H1 (cell line): ENCODE measurements at regions not wholly inside any gene's neighbourhood (a gene's known extent, or its start where the extent isn't known, plus 50 kb on each side); places are given as distances from the start of the nearest gene placed in this dataset.

Source experiments
- CTCF ChIA-PET: fragments of 300-600 bp; sonication (Branson Sonifier 250); formaldehyde crosslinking; loops from one replicate; lab custom pipeline; 2021; ENCODE audit not compliant: partially characterized antibody; lab: Charles Lee
- POLR2A ChIA-PET: fragments of 300-600 bp; sonication (Branson Sonifier 250); formaldehyde crosslinking; loops from one replicate; lab custom pipeline; 2021; ENCODE audit warnings: inconsistent platforms; ENCODE audit not compliant: partially characterized antibody; lab: Charles Lee
- DNase-seq, 2 experiments: peaks; one replicate each; pipeline versions ENCODE4 v3.0.0 to v3.0.0-alpha.2; 2010 to 2022; ENCODE audit warnings: low spot score in 2 of 2, low read depth in 1 of 2, mixed read lengths in 1 of 2
- FAIRE-seq: peaks from 2 replicates; lab custom pipeline; 2011; peaks lifted over from hg19 to GRCh38; lab: Jason Lieb, UNC
- H2AFZ ChIP-seq: 2 replicates; pipeline ENCODE4 v1.8.1; 2012; ENCODE audit warnings: low read length, inconsistent platforms
- H2AK5ac ChIP-seq: 2 replicates; pipeline ENCODE4 v1.6.1; 2013; ENCODE audit warnings: low read depth, low read length
- H2BK120ac ChIP-seq: replicated peaks from 2 replicates; pipeline ENCODE3; 2013; ENCODE audit warnings: low read depth, low read length, inconsistent platforms
- H2BK12ac ChIP-seq: 2 replicates; pipeline ENCODE4 v1.6.1; 2013; ENCODE audit warnings: low read depth, low read length
- H2BK15ac ChIP-seq: 2 replicates; pipeline ENCODE4 v1.6.1; 2013; ENCODE audit warnings: low read length
- H2BK20ac ChIP-seq: 2 replicates; pipeline ENCODE4 v1.6.1; 2013; ENCODE audit warnings: low read length
- H2BK5ac ChIP-seq: 2 replicates; pipeline ENCODE4 v1.6.1; 2013; ENCODE audit warnings: low read depth, low read length
- H3K14ac ChIP-seq: 2 replicates; pipeline ENCODE4 v1.6.1; 2013; ENCODE audit warnings: inconsistent platforms; ENCODE audit not compliant: insufficient read length
- H3K18ac ChIP-seq: 2 replicates; pipeline ENCODE4 v1.6.1; 2013; ENCODE audit warnings: low read length; ENCODE audit errors: extremely low read depth
- H3K23ac ChIP-seq: 2 replicates; pipeline ENCODE4 v1.6.1; 2013; ENCODE audit warnings: inconsistent platforms; ENCODE audit not compliant: insufficient read length
- H3K23me2 ChIP-seq: 2 replicates; pipeline ENCODE4 v1.6.1; 2013; ENCODE audit warnings: low read depth, low read length
- H3K27ac ChIP-seq: 2 replicates; pipeline ENCODE4 v1.6.1; 2011; ENCODE audit warnings: low read depth, low read length, inconsistent platforms
- H3K27me3 ChIP-seq, 4 experiments: replicated peaks in 1 of 4; 1 replicate in 1 of 4; 2 replicates in 3 of 4; pipeline versions ENCODE4 v1.6.1 to v1.8.1; 2011 to 2013; ENCODE audit warnings: low read length in 3 of 4, mild to moderate bottlenecking in 3 of 4, inconsistent platforms in 2 of 4, mixed read lengths in 2 of 4, moderate library complexity in 1 of 4; ENCODE audit not compliant: control insufficient read depth in 3 of 4, insufficient read depth in 3 of 4; ENCODE audit errors: extremely low read depth in 1 of 4
- H3K36me3 ChIP-seq, 4 experiments: 2 replicates each; pipeline versions ENCODE4 v1.6.1 to v1.8.1; 2011 to 2013; ENCODE audit warnings: mild to moderate bottlenecking in 4 of 4, low read length in 3 of 4, moderate library complexity in 2 of 4, control low read depth in 1 of 4, inconsistent platforms in 1 of 4; ENCODE audit not compliant: insufficient read depth in 4 of 4, control insufficient read depth in 2 of 4
- H3K4ac ChIP-seq: replicated peaks from 2 replicates; pipeline ENCODE3; 2013; ENCODE audit warnings: low read length, low read depth, mixed read lengths, inconsistent platforms; ENCODE audit not compliant: insufficient read length
- H3K4me1 ChIP-seq, 4 experiments: replicated peaks in 1 of 4; 1 replicate in 1 of 4; 2 replicates in 3 of 4; pipeline versions ENCODE4 v1.6.1 to v1.8.1; 2011 to 2013; ENCODE audit warnings: low read length in 3 of 4, inconsistent platforms in 2 of 4, mixed read lengths in 1 of 4; ENCODE audit not compliant: insufficient read depth in 4 of 4, control insufficient read depth in 3 of 4
- H3K4me2 ChIP-seq, 2 experiments: 2 replicates each; pipeline versions ENCODE4 v1.6.1 to v1.8.1; 2011 to 2013; ENCODE audit warnings: low read depth in 2 of 2, low read length in 2 of 2, control low read depth in 1 of 2, inconsistent platforms in 1 of 2, mild to moderate bottlenecking in 1 of 2; ENCODE audit not compliant: insufficient read depth in 1 of 2
- H3K4me3 ChIP-seq, 4 experiments: fragments of 200-600, 300-600 bp in 1 of 4; sonication (generic), shearing (Covaris generic), sonication (Bioruptor Twin) in 1 of 4; 2 replicates each; pipeline versions ENCODE4 v1.5.1 to v1.8.1; 2011 to 2016; ENCODE audit warnings: low read length in 4 of 4, low read depth in 3 of 4, control low read depth in 2 of 4, inconsistent platforms in 2 of 4, mild to moderate bottlenecking in 2 of 4, mixed read lengths in 1 of 4, moderate library complexity in 1 of 4; ENCODE audit not compliant: insufficient read depth in 2 of 4; ENCODE audit errors: extremely low read depth in 1 of 4
- H3K56ac ChIP-seq: replicated peaks from 2 replicates; pipeline ENCODE3; 2013; ENCODE audit warnings: low read depth, mild to moderate bottlenecking, mixed read lengths, low read length, inconsistent platforms; ENCODE audit not compliant: insufficient read length
- H3K79me1 ChIP-seq: 2 replicates; pipeline ENCODE4 v1.6.1; 2013; ENCODE audit warnings: low read depth, low read length, control low read depth
- H3K79me2 ChIP-seq, 2 experiments: 2 replicates each; pipeline versions ENCODE4 v1.6.1 to v1.8.1; 2012 to 2013; ENCODE audit warnings: low read length in 2 of 2, mild to moderate bottlenecking in 2 of 2, inconsistent platforms in 1 of 2; ENCODE audit not compliant: insufficient read depth in 2 of 2, control insufficient read depth in 1 of 2
- H3K9ac ChIP-seq, 4 experiments: replicated peaks in 1 of 4; 1 replicate in 1 of 4; 2 replicates in 3 of 4; pipeline versions ENCODE4 v1.6.1 to v1.8.1; 2011 to 2013; ENCODE audit warnings: low read depth in 3 of 4, low read length in 3 of 4, control low read depth in 2 of 4, mild to moderate bottlenecking in 2 of 4, moderate library complexity in 2 of 4, inconsistent platforms in 1 of 4; ENCODE audit errors: extremely low read depth in 1 of 4
- H3K9me3 ChIP-seq, 2 experiments: 2 replicates each; pipeline versions ENCODE4 v1.6.1 to v1.8.1; 2012 to 2013; ENCODE audit warnings: mild to moderate bottlenecking in 2 of 2, moderate library complexity in 2 of 2, control low read depth in 1 of 2, inconsistent platforms in 1 of 2, low read depth in 1 of 2, low read length in 1 of 2, mixed read lengths in 1 of 2; ENCODE audit not compliant: insufficient read depth in 2 of 2
- H4K20me1 ChIP-seq, 2 experiments: replicated peaks in 1 of 2; 2 replicates each; pipeline versions ENCODE3 to v1.8.1; 2011 to 2013; ENCODE audit warnings: inconsistent platforms in 2 of 2, low read length in 2 of 2, mild to moderate bottlenecking in 1 of 2; ENCODE audit not compliant: insufficient read depth in 2 of 2, control insufficient read depth in 1 of 2
- H4K5ac ChIP-seq: 2 replicates; pipeline ENCODE4 v1.6.1; 2013; ENCODE audit warnings: low read length, low read depth, mixed read lengths, inconsistent platforms; ENCODE audit not compliant: insufficient read length
- H4K8ac ChIP-seq: 2 replicates; pipeline ENCODE4 v1.8.0; 2013; ENCODE audit warnings: mild to moderate bottlenecking, moderate library complexity, low read length, inconsistent platforms; ENCODE audit not compliant: insufficient read depth; ENCODE audit errors: extremely low read depth
- H4K91ac ChIP-seq: replicated peaks from 2 replicates; pipeline ENCODE3; 2013; ENCODE audit warnings: low read length, mixed read lengths, inconsistent platforms; ENCODE audit not compliant: insufficient read length
- KDM1A ChIP-seq: fragments of 200-600, 300-600 bp; sonication (generic); IDR thresholded peaks from 2 replicates; pipeline ENCODE4 v1.7.1; 2016; ENCODE audit warnings: mild to moderate bottlenecking, low read length, borderline replicate concordance
- SIN3A ChIP-seq, 2 experiments: IDR thresholded peaks in 1 of 2; conservative IDR thresholded peaks in 1 of 2; 2 replicates each; pipeline ENCODE4 v1.6.1; 2011 to 2012; ENCODE audit warnings: low read length in 2 of 2, improper control_type of control experiment in 1 of 2, low read depth in 1 of 2, mild to moderate bottlenecking in 1 of 2
- WGBS, 2 experiments: shearing (Covaris generic) in 1 of 2; methylation state at CpG; one replicate each; pipeline versions ENCODE4 v1.1.6 to v1.1.7; 2013 to 2015; ENCODE audit warnings: low lambda C conversion rate in 2 of 2, mixed read lengths in 2 of 2, inconsistent platforms in 1 of 2, low coverage in 1 of 2, missing lambda C conversion rate in 1 of 2; ENCODE audit not compliant: insufficient replicate concordance in 2 of 2, insufficient coverage in 1 of 2, insufficient read length in 1 of 2; ENCODE audit errors: extremely low coverage in 1 of 2, missing lambda C conversion rate in 1 of 2; 5-methylcytosine and 5-hydroxymethylcytosine counted together

DNA sequence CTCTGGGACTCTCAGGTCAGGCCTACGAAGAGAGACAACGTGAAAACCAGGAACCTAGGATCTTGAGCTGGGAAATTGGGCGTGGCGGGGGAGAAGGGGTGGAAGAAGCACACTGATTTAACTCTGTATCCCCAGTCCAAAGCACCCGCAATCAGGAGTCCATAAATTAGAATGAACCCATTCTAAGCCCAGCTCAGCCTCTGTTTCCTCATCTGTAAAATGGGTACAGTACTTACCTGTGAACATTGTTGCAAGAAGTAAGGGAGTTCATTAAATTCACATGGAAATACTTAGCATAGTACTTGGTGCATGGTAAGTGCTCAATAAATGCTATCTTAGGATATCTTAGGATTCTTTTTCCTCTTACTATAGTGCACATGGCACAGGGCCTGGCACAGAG lies 326.7 kb downstream of the BCOR start:
- no peaks in the 10 kb centered on the region for H3K9me3 ChIP-seq
- no peak overlapping the region for H3K4ac ChIP-seq
- no peaks in the 10 kb centered on the region for H4K20me1 ChIP-seq
- H3K4me3 ChIP-seq: no peak overlapping the region
- H3K4me1 ChIP-seq: peaks cover 2 to 22% (median 12%) of the 10 kb centered on the region in 4 experiments; a peak in 5 of 7 replicates
- no peak for DNase-seq
- H2BK15ac ChIP-seq: no peak overlapping the region
- H4K5ac ChIP-seq: no peak overlapping the region
- H4K91ac ChIP-seq: peak overlapping the region; percentile 68
- H2AK5ac ChIP-seq: 0 out of 2 replicates have a peak overlapping the region, but pooled peaks have one; percentile 13
- H2BK12ac ChIP-seq: peak overlapping the region; percentile 27; the same call in 1 of the 2 replicates
- no peak overlapping the region for H3K14ac ChIP-seq
- no peak overlapping the region for H3K23ac ChIP-seq
- no peak overlapping the region; the same call in 1 of the 2 replicates for H4K8ac ChIP-seq
- H3K56ac ChIP-seq: no peak overlapping the region
- H2BK20ac ChIP-seq: 0 out of 2 replicates have a peak overlapping the region, but pooled peaks have one; percentile 21
- peak overlapping the region; percentile 71; the same call in 1 of the 2 replicates for H3K18ac ChIP-seq
- no peaks in the 10 kb centered on the region for H3K23me2 ChIP-seq
- no peaks in the 10 kb centered on the region for H3K27me3 ChIP-seq
- peak overlapping the region; percentile 75; the same call in 1 of the 2 replicates for H2BK5ac ChIP-seq
- no peak overlapping the region for H2AFZ ChIP-seq
- POLR2A ChIA-PET: no interaction called here
- H3K27ac ChIP-seq: no peak overlapping the region
- no peak overlapping the region for H3K9ac ChIP-seq
- 97% methylated on average over 5 of the region's 5 CpGs; no CpG with 5 or more reads in 1 of the 2 experiments for WGBS, 2 experiments
- TF ChIP-seq SIN3A (conservative IDR thresholded peaks at IDR 0.05 in 1 of 2, IDR thresholded peaks at IDR 0.05 in 1 of 2; ENCODE audit: low read depth in 1 of 2, low read length in 2 of 2) (no peak), KDM1A (peak; percentile 77; the same call in 1 of the 2 replicates)
- TF ChIP-seq, all 59 proteins: peak for 1
- H3K36me3 ChIP-seq: no peaks in the 10 kb centered on the region
- H2BK120ac ChIP-seq: peak overlapping the region; percentile 90
- no peaks in the 10 kb centered on the region for H3K79me1 ChIP-seq
- no peak overlapping the region for H3K4me2 ChIP-seq
- no peak for FAIRE-seq
- no peaks in the 10 kb centered on the region for H3K79me2 ChIP-seq
- CTCF ChIA-PET: no interaction called here
